Neural cell (in vitro differentiated cells): ENCODE measurements at regions not wholly inside any gene's neighbourhood (a gene's known extent, or its start where the extent isn't known, plus 50 kb on each side); places are given as distances from the start of the nearest gene placed in this dataset.
A peak's percentile ranks its signal among the peaks of the same experiment; 100 is the strongest.

ENCODE experiments used
- EP300 ChIP-seq: fragments of 450-650 bp; conservative IDR thresholded peaks from 2 replicates; pipeline ENCODE4 v1.6.1; 2014; ENCODE audit warnings: antibody characterized with exemption, mild to moderate bottlenecking, moderate library complexity; ENCODE audit not compliant: poor library complexity, severe bottlenecking
- TAF1 ChIP-seq: IDR thresholded peaks from 2 replicates; pipeline ENCODE4 v1.6.1; 2012; ENCODE audit warnings: low read depth
- TF ChIP-seq, protein P1 (sequence below): fragments of 450-650 bp; IDR thresholded peaks from 2 replicates; pipeline ENCODE4 v1.5.1; 2014; ENCODE audit warnings: antibody characterized with exemption, mild to moderate bottlenecking, moderate library complexity; ENCODE audit not compliant: poor library complexity, severe bottlenecking

DNA sequence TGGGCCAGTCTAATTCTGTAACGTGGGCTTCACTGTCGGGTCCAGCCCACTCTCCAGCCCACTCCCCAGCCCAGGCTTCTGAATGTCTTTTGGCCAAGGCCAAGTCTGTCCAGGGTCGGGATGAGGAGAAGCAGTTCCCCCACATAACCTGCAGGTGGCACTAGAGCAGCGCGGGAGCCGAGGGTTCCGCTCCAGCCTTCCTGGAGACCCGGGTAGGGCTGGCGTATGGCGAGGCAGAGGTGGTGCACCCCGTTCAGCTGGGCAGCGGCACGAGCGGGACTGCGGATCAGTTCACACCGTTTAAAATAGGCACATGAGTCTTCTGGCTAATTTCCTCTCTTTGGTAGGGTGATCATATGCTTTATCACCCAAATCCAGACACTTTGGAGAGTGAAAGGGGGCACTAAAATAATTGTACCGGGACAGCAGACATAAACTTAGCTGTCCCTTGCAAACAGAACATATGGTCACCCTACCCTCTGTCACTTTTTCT lies 185.9 kb downstream of the MSX2 start:
- TF ChIP-seq, protein P1, sequence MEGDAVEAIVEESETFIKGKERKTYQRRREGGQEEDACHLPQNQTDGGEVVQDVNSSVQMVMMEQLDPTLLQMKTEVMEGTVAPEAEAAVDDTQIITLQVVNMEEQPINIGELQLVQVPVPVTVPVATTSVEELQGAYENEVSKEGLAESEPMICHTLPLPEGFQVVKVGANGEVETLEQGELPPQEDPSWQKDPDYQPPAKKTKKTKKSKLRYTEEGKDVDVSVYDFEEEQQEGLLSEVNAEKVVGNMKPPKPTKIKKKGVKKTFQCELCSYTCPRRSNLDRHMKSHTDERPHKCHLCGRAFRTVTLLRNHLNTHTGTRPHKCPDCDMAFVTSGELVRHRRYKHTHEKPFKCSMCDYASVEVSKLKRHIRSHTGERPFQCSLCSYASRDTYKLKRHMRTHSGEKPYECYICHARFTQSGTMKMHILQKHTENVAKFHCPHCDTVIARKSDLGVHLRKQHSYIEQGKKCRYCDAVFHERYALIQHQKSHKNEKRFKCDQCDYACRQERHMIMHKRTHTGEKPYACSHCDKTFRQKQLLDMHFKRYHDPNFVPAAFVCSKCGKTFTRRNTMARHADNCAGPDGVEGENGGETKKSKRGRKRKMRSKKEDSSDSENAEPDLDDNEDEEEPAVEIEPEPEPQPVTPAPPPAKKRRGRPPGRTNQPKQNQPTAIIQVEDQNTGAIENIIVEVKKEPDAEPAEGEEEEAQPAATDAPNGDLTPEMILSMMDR = peak; percentile 67
- TF ChIP-seq EP300 (no peak), TAF1 (no peak)
